ENCODE measurements at regions not wholly inside any gene's neighbourhood (a gene's known extent, or its start where the extent isn't known, plus 50 kb on each side); places are given as distances from the start of the nearest gene placed in this dataset.
"Not testable (repeated sequence)": the region's sequence is repeated elsewhere in the genome, so short reads cannot be mapped to it uniquely, and the experiment has no call there.

DNA sequence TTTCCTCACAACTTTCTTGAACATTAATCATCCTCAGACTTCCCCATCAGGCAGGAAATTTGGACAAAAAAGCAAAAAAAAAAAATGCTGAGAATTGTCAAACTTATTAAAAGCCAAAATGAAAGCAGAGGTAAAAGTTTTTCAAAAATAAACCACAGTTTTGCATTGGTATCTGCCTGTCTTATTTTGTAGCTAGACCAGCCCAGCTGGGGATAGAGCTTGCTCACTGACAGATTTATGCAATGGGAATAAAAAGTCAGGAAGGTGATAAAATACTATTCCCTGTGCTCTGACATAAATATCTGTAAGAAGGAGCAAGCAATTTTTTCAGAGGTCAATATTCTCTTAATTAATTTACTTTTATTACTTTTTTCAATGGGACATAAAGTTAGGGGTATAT is 1006.7 kb upstream of the ALCAM start:
- TF ChIP-seq, protein P1, sequence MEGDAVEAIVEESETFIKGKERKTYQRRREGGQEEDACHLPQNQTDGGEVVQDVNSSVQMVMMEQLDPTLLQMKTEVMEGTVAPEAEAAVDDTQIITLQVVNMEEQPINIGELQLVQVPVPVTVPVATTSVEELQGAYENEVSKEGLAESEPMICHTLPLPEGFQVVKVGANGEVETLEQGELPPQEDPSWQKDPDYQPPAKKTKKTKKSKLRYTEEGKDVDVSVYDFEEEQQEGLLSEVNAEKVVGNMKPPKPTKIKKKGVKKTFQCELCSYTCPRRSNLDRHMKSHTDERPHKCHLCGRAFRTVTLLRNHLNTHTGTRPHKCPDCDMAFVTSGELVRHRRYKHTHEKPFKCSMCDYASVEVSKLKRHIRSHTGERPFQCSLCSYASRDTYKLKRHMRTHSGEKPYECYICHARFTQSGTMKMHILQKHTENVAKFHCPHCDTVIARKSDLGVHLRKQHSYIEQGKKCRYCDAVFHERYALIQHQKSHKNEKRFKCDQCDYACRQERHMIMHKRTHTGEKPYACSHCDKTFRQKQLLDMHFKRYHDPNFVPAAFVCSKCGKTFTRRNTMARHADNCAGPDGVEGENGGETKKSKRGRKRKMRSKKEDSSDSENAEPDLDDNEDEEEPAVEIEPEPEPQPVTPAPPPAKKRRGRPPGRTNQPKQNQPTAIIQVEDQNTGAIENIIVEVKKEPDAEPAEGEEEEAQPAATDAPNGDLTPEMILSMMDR (IDR thresholded peaks at IDR 0.05), result no peak
- TF ChIP-seq POLR2A (IDR thresholded peaks at IDR 0.05), result no peak
- intact Hi-C loops (cut with DNase I), result no loop called here

DNA sequence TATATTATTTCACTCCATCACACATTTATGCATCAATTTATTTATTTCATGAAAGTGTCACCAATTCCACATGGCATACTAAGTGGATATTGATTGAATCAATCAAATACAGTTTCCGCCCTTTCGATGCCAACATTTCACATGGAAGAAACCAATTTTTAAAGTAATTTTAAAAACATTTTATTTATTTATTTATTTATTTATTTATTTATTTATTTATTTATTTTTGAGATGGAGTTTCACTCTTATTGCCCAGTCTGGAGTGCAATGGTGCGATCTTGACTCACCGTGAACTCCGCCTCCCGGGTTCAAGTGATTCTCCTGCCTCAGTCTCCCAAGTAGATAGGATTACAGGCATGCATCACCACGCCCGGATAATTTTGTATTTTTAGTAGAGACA is 1005.0 kb upstream of the ALCAM start:
- 91 to 96% methylated on average over 8 of the region's 8 CpGs for WGBS, 2 donors
- H3K27me3 ChIP-seq; H3K4me3 ChIP-seq; intact Hi-C loops (cut with DNase I); H3K36me3 ChIP-seq; H3K9me3 ChIP-seq; H3K27ac ChIP-seq; DNase-seq; H3K4me1 ChIP-seq: not testable (repeated sequence)

More for the DNA sequence above, 1006.7 kb upstream of the ALCAM start:
- no peak for DNase-seq
- H3K9me3 ChIP-seq, result no peaks in the 10 kb centered on the region
- H3K4me3 ChIP-seq, result no peak overlapping the region
- no peak overlapping the region for H3K27ac ChIP-seq
- H3K4me1 ChIP-seq, result no peaks in the 10 kb centered on the region
- no peaks in the 10 kb centered on the region for H3K36me3 ChIP-seq
- no peaks in the 10 kb centered on the region for H3K27me3 ChIP-seq

DNA sequence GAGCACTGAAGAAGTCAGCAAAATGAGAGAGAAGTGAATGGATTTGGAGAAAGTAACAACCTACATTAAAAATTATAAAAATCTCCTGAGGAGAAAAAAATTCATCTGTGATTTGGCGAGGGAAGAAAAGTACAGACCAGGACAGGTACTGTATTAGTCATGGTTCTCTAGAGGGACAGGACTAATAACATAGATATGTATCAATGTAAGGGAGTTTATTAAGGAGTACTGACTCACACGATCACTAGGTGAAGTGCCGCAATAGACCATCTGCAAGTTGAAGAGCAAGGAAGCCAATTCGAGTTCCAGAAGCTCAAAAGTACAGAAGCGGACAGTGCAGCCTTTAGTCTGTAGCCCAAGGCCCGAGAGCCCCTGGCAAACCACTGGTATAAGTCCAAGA is 1004.4 kb upstream of the ALCAM start:
- Histone ChIP-seq H3K4me3 (no peak overlapping the region), H3K27ac (no peak overlapping the region), H3K36me3 (no peaks in the 10 kb centered on the region), H3K9me3 (no peaks in the 10 kb centered on the region), H3K27me3 (no peaks in the 10 kb centered on the region), H3K4me1 (no peaks in the 10 kb centered on the region)
- intact Hi-C loops (cut with DNase I), result no loop called here
- DNase-seq, result no peak
- 70 to 77% methylated on average over 6 of the region's 6 CpGs for WGBS, 2 donors
- TF ChIP-seq, protein P1 (IDR thresholded peaks at IDR 0.05), result no peak
- TF ChIP-seq POLR2A (IDR thresholded peaks at IDR 0.05), result no peak

DNA sequence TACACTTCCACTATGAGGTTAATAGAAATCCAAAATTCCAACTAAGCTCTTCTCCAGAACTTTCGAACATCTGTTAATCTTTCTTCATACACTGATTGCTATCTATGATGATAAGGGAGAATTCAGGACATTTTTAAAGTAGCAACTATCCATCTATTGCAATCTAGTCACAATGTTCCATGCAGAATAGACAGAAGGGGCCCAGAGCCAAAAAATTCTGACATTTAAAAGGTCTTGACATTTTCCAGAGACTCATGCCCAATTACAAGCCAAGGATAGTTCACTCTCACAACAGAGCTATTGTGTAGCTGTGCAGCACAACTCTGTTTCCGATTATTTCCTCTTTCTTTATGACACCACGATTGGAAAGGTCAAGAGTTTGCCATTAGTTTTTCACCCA is 999.7 kb upstream of the ALCAM start:
- WGBS, 2 donors, result 59 to 70% methylated on average over 3 of the region's 3 CpGs
- TF ChIP-seq, protein P1 (IDR thresholded peaks at IDR 0.05), result no peak
- TF ChIP-seq POLR2A (IDR thresholded peaks at IDR 0.05), result no peak
- Histone ChIP-seq H3K27ac (no peak overlapping the region), H3K4me3 (no peak overlapping the region), H3K36me3 (no peaks in the 10 kb centered on the region), H3K4me1 (no peaks in the 10 kb centered on the region), H3K9me3 (no peaks in the 10 kb centered on the region), H3K27me3 (no peaks in the 10 kb centered on the region)
- DNase-seq, result no peak
- intact Hi-C loops (cut with DNase I), result no loop called here

DNA sequence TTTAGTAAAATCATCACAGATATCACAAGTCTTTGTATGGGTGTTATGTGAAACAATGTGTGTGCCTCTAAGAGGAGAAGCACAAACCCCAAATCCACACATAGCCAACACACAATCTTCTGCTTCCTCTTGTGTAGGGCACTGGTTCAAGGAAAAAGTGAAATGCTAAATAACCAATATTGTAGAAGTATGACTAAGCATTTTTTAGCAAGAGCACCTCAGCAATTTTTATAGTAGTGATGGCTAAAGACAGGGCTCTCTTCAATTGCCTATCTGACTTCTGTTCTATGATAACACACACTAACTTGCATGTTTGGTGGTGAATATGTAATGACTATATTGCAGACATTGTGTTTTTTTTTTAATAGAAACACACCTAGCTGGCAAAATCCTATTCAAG is 997.9 kb upstream of the ALCAM start:
- no peak overlapping the region for H3K27ac ChIP-seq
- H3K36me3 ChIP-seq, result no peaks in the 10 kb centered on the region
- no peak overlapping the region for H3K4me3 ChIP-seq
- TF ChIP-seq, protein P1 (IDR thresholded peaks at IDR 0.05), result no peak
- TF ChIP-seq POLR2A (IDR thresholded peaks at IDR 0.05), result no peak
- no peaks in the 10 kb centered on the region for H3K27me3 ChIP-seq
- no peaks in the 10 kb centered on the region for H3K9me3 ChIP-seq
- DNase-seq, result no peak
- no peaks in the 10 kb centered on the region for H3K4me1 ChIP-seq
- intact Hi-C loops (cut with DNase I), result no loop called here

DNA sequence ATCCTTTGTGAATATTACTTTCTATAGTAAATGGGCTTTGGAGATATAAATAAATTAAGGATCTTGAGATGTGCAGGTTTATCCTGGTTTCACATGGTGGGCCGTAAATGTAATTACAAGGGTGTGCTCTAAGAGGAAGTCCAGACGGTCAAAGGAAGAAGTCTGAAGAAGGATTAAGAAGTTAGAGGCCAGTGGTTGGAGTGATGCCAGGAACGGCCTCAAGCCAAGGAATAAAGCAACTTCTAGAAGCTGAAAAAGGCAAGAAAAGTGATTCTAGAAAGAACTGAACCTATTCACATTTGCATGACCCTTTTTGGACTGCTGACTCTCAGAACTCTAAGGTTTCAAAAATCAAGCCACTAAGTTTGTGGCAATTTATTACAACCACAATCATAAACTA is 981.3 kb upstream of the ALCAM start:
- intact Hi-C loops (cut with DNase I), result no loop called here
- no peak overlapping the region for H3K27ac ChIP-seq
- no peaks in the 10 kb centered on the region for H3K36me3 ChIP-seq
- H3K9me3 ChIP-seq, result no peaks in the 10 kb centered on the region
- no peak for DNase-seq
- 26 to 38% methylated on average over 3 of the region's 3 CpGs for WGBS, 2 donors
- H3K4me3 ChIP-seq, result no peak overlapping the region
- TF ChIP-seq POLR2A (IDR thresholded peaks at IDR 0.05), result no peak
- TF ChIP-seq, protein P1 (IDR thresholded peaks at IDR 0.05), result no peak
- no peaks in the 10 kb centered on the region for H3K4me1 ChIP-seq
- H3K27me3 ChIP-seq, result no peaks in the 10 kb centered on the region
